Kidney epithelial cell (primary cell): ENCODE measurements at regions not wholly inside any gene's neighbourhood (a gene's known extent, or its start where the extent isn't known, plus 50 kb on each side); places are given as distances from the start of the nearest gene placed in this dataset.

ENCODE experiments used
- DNase-seq: peaks from one replicate; pipeline ENCODE4 v3.0.0-alpha.2; 2010; ENCODE audit warnings: low read depth
- H3K27me3 ChIP-seq: 2 replicates; pipeline ENCODE4 v1.6.0; 2011; ENCODE audit warnings: low read length; ENCODE audit not compliant: control insufficient read depth, insufficient read depth
- H3K36me3 ChIP-seq: 2 replicates; pipeline ENCODE4 v1.5.1; 2011; ENCODE audit warnings: low read length; ENCODE audit not compliant: control insufficient read depth, insufficient read depth
- H3K4me3 ChIP-seq: 2 replicates; pipeline ENCODE4 v1.5.1; 2011; ENCODE audit warnings: low read depth, mild to moderate bottlenecking, control low read depth, low read length
- CTCF ChIP-seq: IDR thresholded peaks from 2 replicates; pipeline ENCODE4 v1.5.1; 2011; ENCODE audit warnings: mild to moderate bottlenecking, moderate library complexity, low read length, control low read depth, inconsistent platforms; ENCODE audit not compliant: insufficient read depth, poor library complexity, severe bottlenecking

DNA sequence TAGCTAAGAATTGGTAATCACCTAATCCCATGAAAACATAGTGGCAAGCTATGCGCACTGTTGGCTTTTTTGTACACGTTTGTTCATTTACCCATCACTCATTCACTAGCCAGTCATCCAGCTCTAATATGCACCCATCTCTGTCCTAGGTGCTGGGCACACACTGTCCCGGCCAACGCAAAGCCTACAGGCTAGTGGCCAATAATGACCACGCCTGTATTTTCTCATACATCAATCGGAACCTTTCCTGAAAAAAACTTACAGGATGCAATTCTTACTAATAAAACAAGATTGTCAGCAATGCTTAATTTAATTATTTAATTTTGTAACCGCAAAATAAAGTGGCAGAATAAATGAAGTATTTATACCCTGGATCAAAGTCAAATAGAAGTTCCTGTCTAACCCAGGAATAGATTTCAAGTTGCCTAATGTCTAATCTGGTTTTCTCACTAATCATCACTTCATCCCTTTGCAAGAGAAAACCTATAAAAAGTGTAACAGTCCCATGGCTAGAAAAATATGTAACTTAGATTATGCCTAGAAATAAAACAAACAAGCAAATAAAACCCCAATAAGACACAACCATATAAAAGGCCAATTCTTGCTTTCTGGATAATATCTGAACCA is 143.3 kb upstream of the BLID start:
- Histone ChIP-seq H3K27me3 (peaks cover 2% of the 10 kb centered on the region), H3K36me3 (no peaks in the 10 kb centered on the region), H3K4me3 (no peak overlapping the region)
- no peak for DNase-seq
- no peak for TF ChIP-seq CTCF

DNA sequence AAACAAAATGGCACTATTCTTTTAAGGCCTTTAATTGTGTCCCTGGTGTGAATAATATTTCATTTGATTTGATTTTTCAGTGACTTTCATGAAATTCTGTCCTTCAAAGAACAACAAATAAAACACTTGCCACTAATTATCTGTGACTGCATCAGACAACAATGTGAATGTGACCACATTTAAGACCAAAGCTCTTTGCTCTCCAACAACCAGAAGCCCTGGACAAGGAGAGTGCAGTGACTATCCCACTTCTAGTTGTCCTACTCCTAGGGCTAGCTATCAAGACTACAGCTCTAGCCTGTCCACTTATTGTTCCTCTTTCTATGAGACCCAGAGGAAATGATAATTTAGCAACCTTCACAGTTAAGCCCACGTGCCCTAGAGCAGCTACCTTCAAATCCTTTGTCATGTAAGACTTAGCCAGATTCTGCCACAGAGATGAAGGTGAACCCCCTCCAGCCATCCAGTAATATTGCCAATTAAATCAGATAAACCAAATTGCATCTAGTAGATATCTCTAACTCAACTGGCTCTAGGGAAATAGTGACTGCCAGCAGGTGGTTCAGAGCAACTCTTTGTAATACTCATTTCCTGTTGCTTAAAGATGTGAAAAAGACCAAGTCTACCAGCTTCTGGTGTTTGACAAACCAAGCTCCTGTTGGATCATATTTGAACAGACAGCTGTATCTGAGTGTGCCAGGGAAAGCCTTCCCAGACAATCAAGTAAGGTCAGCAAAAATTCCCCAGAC is 142.6 kb upstream of the BLID start:
- no peak for TF ChIP-seq CTCF
- Histone ChIP-seq H3K36me3 (no peaks in the 10 kb centered on the region), H3K27me3 (peaks cover 2% of the 10 kb centered on the region), H3K4me3 (no peak overlapping the region)
- DNase-seq = no peak

DNA sequence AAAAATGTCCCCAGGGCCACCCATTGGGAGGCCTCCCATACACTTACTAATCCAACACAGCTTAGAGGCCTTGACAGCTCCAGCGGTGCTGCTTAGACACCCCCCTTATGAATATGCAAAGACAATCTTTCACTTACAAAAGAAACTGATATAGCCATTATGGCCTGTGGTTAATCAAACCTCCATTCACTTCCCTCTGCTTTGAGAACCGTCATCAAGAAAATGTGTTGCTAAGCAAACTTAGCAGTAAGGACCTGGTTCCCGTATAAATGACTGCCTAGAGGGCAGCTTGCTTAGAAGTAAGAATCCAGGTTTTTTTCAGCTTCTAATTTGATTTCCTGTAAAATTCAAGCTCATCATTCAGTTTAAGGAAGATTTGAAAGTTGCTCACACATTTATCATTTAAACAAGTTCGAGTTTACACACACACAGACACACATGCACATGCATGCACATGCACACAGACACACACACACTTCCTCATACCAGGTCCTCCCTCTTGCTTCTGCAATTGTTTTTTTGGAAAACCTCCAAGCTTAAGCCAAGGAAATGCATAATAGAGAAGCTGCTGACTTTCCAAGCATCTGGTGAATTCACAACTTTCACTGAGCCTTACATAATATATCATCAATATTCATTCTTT is 137.7 kb upstream of the BLID start:
- Histone ChIP-seq H3K4me3 (no peak overlapping the region), H3K36me3 (no peaks in the 10 kb centered on the region), H3K27me3 (no peaks in the 10 kb centered on the region)
- DNase-seq = no peak
- TF ChIP-seq CTCF = no peak

DNA sequence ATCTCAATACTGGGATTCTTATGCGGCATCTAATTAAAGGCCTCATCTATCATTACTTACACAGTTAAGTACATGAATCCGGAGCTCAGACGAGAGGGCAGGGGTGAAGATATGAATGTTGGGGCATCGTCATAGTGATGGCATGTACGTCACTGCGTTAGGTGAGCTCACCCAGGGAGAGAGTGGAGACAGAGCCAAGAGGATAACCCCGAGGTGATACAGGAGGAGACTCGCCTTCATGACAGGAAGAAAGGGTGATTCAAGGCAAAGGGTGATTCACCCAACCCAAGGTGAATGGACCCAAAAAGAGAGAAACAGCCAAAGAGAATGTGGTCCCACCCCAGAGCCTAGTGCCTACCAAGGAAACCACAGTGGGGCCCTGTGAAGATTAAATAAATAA is 132.9 kb upstream of the BLID start:
- no peak for DNase-seq
- no peak overlapping the region for H3K4me3 ChIP-seq
- H3K27me3 ChIP-seq = no peaks in the 10 kb centered on the region
- no peaks in the 10 kb centered on the region for H3K36me3 ChIP-seq
- no peak for TF ChIP-seq CTCF

DNA sequence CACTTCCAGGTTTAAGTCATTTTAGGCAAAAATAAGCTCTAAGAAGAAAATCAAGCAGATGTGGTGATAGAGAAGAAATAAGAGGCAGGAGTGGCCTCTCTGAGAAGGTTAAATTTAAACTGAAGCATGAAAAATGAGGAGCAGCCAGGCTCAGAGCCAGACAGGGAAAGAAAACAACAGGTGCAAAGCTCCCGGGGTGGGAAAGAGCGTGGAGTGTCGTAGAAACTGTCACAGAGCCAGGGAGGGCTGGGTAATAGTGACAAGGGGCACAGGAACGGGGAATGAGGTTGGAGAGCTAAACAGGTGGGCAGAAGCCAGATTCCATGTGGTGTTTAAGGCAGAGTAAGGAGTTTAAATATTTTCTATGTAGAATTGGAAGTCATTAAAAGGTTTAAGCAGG is 132.1 kb upstream of the BLID start:
- Histone ChIP-seq H3K27me3 (no peaks in the 10 kb centered on the region), H3K36me3 (no peaks in the 10 kb centered on the region), H3K4me3 (no peak overlapping the region)
- no peak for DNase-seq
- TF ChIP-seq CTCF = no peak
